HG02763 (cell line): ENCODE measurements at regions not wholly inside any gene's neighbourhood (a gene's known extent, or its start where the extent isn't known, plus 50 kb on each side); places are given as distances from the start of the nearest gene placed in this dataset.

Source experiments
- ATAC-seq: cut with Tn5 transposase; IDR thresholded peaks from one replicate; pipeline ENCODE4 v1.9.1; 2021; ENCODE audit warnings: mild to moderate bottlenecking, moderate library complexity; ENCODE audit not compliant: unreplicated experiment

GRCh38 chr9:6703898-6704639 is 53.7 kb upstream of the KDM4C start:
- peak; percentile 89 for ATAC-seq

DNA sequence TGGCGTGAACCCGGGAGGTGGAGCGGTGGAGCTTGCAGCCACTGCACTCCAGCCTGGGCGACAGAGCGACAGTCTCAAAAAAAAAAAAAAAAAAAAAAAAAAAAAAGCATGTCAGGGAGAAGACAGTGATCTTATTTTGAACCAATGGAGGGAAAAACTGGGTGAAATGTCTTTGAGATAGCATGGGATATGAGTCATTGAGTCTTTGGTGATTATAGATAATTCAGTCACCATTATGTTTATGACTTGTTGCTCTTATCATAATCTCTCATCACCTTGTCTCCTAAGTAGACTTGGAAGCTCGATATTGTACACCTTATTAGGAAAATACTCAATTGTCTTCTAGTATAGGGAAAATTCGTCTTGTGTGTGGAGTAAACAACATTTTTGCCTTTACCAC is 55.1 kb upstream of the KDM4C start:
- ATAC-seq: no peak

DNA sequence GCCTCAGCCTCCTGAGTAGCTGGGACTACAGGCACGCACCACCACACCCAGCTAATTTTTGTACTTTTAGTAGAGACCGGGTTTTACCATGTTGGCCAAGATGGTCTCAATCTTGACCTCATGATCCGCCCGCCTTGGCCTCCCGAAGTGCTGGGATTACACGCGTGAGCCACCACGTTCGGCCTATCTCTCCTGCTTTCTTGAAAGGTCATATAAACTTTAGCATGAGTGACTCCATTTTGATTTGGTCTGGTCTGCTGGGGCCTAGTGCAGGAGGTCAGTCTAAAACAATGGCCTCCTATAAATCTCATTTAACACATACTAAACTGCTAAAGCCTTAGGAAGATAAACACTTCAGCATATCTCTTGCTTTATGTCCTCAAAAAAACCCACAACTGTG is 50.6 kb upstream of the GLDC start:
- ATAC-seq: no peak

GRCh38 chr9:6695121-6695814 is 49.7 kb upstream of the GLDC start:
- no peak for ATAC-seq
